Left lung (tissue), 4 donors: ENCODE measurements at regions not wholly inside any gene's neighbourhood (a gene's known extent, or its start where the extent isn't known, plus 50 kb on each side); places are given as distances from the start of the nearest gene placed in this dataset.

ENCODE experiments used
- ATAC-seq: fragments of 200-7000 bp; cut with Tn5 transposase; one replicate; pipeline ENCODE4 v1.9.1; 2020; ENCODE audit warnings: moderate library complexity
- DNase-seq, 4 donors: peaks; one replicate each; pipeline ENCODE4 v3.0.0-alpha.2; 2013 to 2020
- H3K27ac ChIP-seq, 2 donors: fragments of 200-600 bp; sonication (generic) in 1 of 2; one replicate each; pipeline versions ENCODE4 v1.5.0 to v1.8.0; 2020 to 2021
- H3K27me3 ChIP-seq, 2 donors: fragments of 200-600 bp; sonication (generic) in 1 of 2; one replicate each; pipeline versions ENCODE4 v1.5.0 to v1.8.0; 2020 to 2021
- H3K36me3 ChIP-seq, 2 donors: fragments of 200-600 bp; sonication (generic) in 1 of 2; one replicate each; pipeline versions ENCODE4 v1.5.0 to v1.8.0; 2020 to 2021
- H3K4me1 ChIP-seq, 2 donors: fragments of 200-600 bp; one replicate each; pipeline ENCODE4 v1.8.0; 2021
- H3K4me3 ChIP-seq, 2 donors: fragments of 200-600 bp; sonication (generic) in 1 of 2; one replicate each; pipeline versions ENCODE4 v1.5.0 to v1.8.0; 2020 to 2021; ENCODE audit warnings: mild to moderate bottlenecking in 1 of 2
- H3K9me3 ChIP-seq, 2 donors: fragments of 200-600 bp; sonication (generic) in 1 of 2; one replicate each; pipeline versions ENCODE4 v1.5.0 to v1.8.0; 2020 to 2021
- intact Hi-C, 2 donors: fragments of 100-400 bp; cut with DNase I; formaldehyde crosslinking; loops; one replicate each; pipeline versions ENCODE4 v1.11.2 to v1.14.2; 2022
- TF ChIP-seq, protein P1 (sequence below), 2 donors: fragments of 200-600 bp; sonication (generic) in 1 of 2; IDR thresholded peaks; one replicate each; pipeline versions ENCODE4 v1.5.0 to v1.8.0; 2021; ENCODE audit warnings: antibody characterized with exemption in 2 of 2
- donor health status: DM: no; HTN: yes; CAD: no.
- donor health status: DM: no; HTN: no; CAD: no.

DNA sequence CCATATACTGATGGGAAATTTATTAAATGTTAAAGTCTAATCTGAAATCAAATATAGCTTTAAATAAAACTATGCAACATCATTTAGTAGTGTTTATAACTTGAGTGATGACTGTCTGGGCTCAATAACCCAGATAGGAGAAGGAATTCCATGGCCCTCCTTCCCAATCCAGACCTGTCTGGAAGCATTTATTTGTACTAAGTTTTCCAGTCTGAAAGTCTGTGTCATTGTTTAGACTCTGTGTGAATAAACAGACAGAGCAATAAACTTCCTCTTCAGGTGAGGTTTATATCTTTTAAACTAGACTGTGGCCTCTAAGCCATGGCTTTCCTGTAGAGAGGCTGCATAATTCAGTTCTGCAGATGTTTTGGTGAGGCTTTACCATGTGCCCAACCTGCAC, 176.4 kb downstream of the SOX4 start:
- Histone ChIP-seq H3K27ac (peak overlapping the region; percentile 30 to 50), H3K36me3 (no peaks in the 10 kb centered on the region), H3K4me3 (no peak overlapping the region), H3K9me3 (no peaks in the 10 kb centered on the region), H3K27me3 (no peaks in the 10 kb centered on the region), H3K4me1 (peaks cover 3 to 21% of the 10 kb centered on the region in 2 donors)
- DNase-seq (no peak), ATAC-seq (no peak)
- intact Hi-C loops, result no loop called here
- TF ChIP-seq, protein P1, sequence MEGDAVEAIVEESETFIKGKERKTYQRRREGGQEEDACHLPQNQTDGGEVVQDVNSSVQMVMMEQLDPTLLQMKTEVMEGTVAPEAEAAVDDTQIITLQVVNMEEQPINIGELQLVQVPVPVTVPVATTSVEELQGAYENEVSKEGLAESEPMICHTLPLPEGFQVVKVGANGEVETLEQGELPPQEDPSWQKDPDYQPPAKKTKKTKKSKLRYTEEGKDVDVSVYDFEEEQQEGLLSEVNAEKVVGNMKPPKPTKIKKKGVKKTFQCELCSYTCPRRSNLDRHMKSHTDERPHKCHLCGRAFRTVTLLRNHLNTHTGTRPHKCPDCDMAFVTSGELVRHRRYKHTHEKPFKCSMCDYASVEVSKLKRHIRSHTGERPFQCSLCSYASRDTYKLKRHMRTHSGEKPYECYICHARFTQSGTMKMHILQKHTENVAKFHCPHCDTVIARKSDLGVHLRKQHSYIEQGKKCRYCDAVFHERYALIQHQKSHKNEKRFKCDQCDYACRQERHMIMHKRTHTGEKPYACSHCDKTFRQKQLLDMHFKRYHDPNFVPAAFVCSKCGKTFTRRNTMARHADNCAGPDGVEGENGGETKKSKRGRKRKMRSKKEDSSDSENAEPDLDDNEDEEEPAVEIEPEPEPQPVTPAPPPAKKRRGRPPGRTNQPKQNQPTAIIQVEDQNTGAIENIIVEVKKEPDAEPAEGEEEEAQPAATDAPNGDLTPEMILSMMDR (IDR thresholded peaks at IDR 0.05), result no peak

DNA sequence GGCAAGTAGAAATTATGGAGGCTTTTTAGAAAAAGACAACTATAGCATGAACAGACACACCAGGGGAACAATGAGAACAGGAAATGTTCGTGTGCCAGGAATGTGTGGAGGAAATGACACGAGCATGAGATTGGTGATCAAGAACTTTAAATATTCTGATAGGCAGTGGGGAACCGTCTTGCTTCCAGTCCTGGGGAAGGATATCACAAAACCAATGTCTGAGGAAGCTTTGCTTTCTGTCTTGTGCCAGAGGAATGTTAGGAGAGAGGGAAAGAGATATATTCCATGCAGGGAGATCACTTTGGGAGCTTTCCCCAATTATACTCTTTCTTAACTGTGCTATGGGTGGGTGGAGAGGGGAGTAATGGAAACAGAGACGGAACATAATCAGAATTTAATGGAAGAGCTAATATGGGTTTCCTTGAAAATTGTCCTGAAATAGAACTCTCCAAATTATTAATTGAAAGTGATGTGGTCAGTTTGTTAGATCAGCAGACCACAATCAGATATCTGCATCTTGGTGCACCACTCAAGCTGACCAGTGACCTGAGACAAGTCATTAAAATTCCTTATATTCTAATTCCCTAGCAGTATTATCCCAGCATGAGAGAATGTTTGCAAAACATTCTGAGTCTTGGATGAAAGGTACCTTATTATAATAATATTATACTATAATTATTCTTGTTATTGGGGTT, 178.2 kb downstream of the SOX4 start:
- no peak for ATAC-seq
- no peaks in the 10 kb centered on the region for H3K9me3 ChIP-seq
- H3K27ac ChIP-seq, result no peak overlapping the region
- no peak for DNase-seq
- TF ChIP-seq, protein P1 (IDR thresholded peaks at IDR 0.05), result no peak
- peaks cover 3 to 21% of the 10 kb centered on the region in 2 donors for H3K4me1 ChIP-seq
- H3K36me3 ChIP-seq, result no peaks in the 10 kb centered on the region
- intact Hi-C loops, result no loop called here
- no peak overlapping the region for H3K4me3 ChIP-seq
- no peaks in the 10 kb centered on the region for H3K27me3 ChIP-seq

DNA sequence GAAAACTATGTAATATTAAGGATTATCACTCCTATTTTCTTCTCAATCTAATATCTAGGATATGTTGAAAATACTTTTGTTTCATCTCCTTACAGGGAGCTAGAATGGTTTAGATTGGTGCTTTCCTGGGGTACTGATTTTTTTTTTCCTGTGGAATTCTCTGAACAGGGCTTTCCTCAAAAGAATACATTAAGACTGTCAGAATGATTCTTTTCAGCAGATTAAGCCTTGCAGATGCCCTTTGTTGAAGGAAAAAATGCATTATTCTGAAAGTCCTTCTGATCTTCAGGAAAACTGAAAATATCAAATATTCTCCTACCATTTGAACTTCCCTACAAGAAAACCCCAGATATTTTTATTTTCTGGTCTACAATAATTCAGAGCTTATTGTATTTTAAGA, 178.9 kb downstream of the SOX4 start:
- H3K27me3 ChIP-seq, result no peaks in the 10 kb centered on the region
- no peak overlapping the region for H3K4me3 ChIP-seq
- H3K9me3 ChIP-seq, result no peaks in the 10 kb centered on the region
- H3K27ac ChIP-seq, result no peak overlapping the region
- TF ChIP-seq, protein P1 (IDR thresholded peaks at IDR 0.05), result no peak
- intact Hi-C loops, result no loop called here
- H3K36me3 ChIP-seq, result no peaks in the 10 kb centered on the region
- DNase-seq (no peak), ATAC-seq (no peak)
- H3K4me1 ChIP-seq, result peaks cover 3 to 21% of the 10 kb centered on the region in 2 donors

DNA sequence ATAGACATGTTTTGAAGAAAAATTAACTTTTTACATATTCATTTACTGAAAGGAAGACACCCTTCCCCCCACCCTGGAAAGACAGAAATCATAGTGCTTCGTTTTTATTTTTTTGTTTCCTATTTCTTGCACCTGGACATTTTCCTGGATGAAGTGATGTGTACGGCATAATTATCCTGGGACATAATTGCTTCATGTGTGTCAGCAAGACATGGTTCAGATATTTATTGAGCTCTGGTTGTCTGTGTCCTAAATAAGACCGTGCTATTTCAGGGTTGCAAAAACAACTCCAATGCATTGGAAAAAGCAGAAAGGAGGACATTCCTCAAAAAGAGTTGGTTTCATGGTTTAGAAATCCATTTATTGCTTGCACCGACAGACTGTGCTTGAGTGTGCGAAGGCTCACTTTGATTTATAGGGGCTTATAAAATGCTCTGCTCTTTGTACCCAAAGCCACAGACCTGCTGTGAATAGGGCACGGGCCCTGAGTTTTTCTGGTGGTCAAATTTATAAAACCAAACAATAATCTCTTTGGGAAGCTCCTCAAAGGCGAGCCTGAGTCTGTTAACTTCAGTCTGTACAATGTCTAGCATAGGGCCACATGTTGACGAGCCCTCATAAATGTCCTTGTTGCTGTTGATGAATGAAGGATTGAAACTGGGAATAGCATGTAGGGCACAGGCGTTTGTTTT, 179.5 kb downstream of the SOX4 start:
- intact Hi-C loops, result no loop called here
- Histone ChIP-seq H3K4me3 (no peak overlapping the region), H3K27me3 (no peaks in the 10 kb centered on the region), H3K9me3 (no peaks in the 10 kb centered on the region), H3K4me1 (peaks cover 3 to 19% of the 10 kb centered on the region in 2 donors), H3K36me3 (no peaks in the 10 kb centered on the region), H3K27ac (no peak overlapping the region)
- TF ChIP-seq, protein P1 (IDR thresholded peaks at IDR 0.05), result no peak
- ATAC-seq, result no peak
- DNase-seq, result no peak

DNA sequence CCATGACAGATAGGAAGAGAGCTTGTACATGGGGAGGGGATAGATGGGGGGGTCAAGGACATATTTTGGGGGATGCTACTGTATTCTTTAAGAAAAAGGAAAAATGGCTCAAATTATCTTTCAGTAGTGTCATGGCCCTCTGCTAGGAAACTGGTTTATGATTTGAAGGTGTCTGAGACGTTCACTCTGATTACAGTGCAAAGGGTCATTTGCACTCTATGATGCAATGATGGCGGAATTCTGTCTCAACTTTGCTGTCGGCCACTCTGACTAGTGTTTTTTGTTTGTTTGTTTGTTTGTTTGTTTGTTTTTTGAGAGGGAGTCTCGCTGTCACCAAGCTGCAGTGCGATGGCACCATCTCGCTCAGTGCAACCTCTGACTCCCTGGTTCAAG, 180.0 kb downstream of the SOX4 start:
- no peak overlapping the region for H3K4me3 ChIP-seq
- DNase-seq, result no peak
- no peak for ATAC-seq
- intact Hi-C loops, result no loop called here
- no peaks in the 10 kb centered on the region for H3K9me3 ChIP-seq
- TF ChIP-seq, protein P1 (IDR thresholded peaks at IDR 0.05), result no peak
- no peak overlapping the region for H3K27ac ChIP-seq
- peaks cover 3 to 14% of the 10 kb centered on the region in 2 donors for H3K4me1 ChIP-seq
- H3K36me3 ChIP-seq, result no peaks in the 10 kb centered on the region
- no peaks in the 10 kb centered on the region for H3K27me3 ChIP-seq
